ENCODE measurements at regions not wholly inside any gene's neighbourhood (a gene's known extent, or its start where the extent isn't known, plus 50 kb on each side); places are given as distances from the start of the nearest gene placed in this dataset.

DNA sequence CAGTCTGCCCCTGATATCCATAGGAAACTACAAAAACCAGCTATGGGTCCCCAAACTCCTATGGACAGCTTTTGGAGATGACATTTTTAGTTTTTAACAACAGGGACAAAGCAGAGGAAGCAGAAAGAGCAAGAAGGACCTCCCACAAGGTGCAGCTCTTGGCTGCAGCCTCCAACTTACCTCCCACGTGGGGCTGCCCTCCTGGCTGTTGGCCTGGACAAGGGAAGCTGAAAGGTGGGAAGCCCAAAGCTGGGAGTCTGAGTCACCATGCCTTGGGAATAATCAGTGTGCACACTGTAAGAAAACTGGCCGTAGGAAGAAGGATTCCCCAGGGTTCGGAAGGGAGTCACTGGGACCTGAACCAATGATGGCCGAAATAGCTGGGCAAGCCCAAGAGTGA lies 51.8 kb upstream of the PAX1 start:
- H3K79me2 ChIP-seq (replicated peaks; ENCODE audit: insufficient read depth): no peaks in the 10 kb centered on the region
- ATAC-seq (no peak), DNase-seq (ENCODE audit: low spot score) (no peak)
- H3F3A ChIP-seq (replicated peaks; ENCODE audit: low read depth): no peaks in the 10 kb centered on the region
- H4K20me1 ChIP-seq (replicated peaks; ENCODE audit: insufficient read depth): no peaks in the 10 kb centered on the region; the same call in 1 of the 2 replicates
- no peak overlapping the region for H3K4me3 ChIP-seq
- no peak overlapping the region for H2AFZ ChIP-seq
- Mint-ChIP-seq H3K4me1 (peaks cover 4% of the 10 kb centered on the region; the same call in 1 of the 3 replicates), H3K27ac (no peak overlapping the region), H3K36me3 (ENCODE audit: low read depth) (no peaks in the 10 kb centered on the region), H3K4me3 (no peak overlapping the region), H3K9me3 (no peaks in the 10 kb centered on the region), H3K27me3 (ENCODE audit: insufficient read depth, low read depth, poor library complexity) (no peaks in the 10 kb centered on the region)
- no peaks in the 10 kb centered on the region for H3K4me1 ChIP-seq (ENCODE audit: insufficient read depth)
- no peaks in the 10 kb centered on the region for H3K9me2 ChIP-seq (ENCODE audit: insufficient read depth)
- H3K27ac ChIP-seq (ENCODE audit: low read depth): no peak overlapping the region
- no peaks in the 10 kb centered on the region for H3K36me3 ChIP-seq (ENCODE audit: insufficient read depth)
- TF ChIP-seq, protein P1, sequence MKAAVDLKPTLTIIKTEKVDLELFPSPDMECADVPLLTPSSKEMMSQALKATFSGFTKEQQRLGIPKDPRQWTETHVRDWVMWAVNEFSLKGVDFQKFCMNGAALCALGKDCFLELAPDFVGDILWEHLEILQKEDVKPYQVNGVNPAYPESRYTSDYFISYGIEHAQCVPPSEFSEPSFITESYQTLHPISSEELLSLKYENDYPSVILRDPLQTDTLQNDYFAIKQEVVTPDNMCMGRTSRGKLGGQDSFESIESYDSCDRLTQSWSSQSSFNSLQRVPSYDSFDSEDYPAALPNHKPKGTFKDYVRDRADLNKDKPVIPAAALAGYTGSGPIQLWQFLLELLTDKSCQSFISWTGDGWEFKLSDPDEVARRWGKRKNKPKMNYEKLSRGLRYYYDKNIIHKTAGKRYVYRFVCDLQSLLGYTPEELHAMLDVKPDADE (IDR thresholded peaks at IDR 0.05): no peak
- TF ChIP-seq, protein P2, sequence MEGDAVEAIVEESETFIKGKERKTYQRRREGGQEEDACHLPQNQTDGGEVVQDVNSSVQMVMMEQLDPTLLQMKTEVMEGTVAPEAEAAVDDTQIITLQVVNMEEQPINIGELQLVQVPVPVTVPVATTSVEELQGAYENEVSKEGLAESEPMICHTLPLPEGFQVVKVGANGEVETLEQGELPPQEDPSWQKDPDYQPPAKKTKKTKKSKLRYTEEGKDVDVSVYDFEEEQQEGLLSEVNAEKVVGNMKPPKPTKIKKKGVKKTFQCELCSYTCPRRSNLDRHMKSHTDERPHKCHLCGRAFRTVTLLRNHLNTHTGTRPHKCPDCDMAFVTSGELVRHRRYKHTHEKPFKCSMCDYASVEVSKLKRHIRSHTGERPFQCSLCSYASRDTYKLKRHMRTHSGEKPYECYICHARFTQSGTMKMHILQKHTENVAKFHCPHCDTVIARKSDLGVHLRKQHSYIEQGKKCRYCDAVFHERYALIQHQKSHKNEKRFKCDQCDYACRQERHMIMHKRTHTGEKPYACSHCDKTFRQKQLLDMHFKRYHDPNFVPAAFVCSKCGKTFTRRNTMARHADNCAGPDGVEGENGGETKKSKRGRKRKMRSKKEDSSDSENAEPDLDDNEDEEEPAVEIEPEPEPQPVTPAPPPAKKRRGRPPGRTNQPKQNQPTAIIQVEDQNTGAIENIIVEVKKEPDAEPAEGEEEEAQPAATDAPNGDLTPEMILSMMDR (conservative IDR thresholded peaks at IDR 0.05; ENCODE audit: low read depth in 2 of 2): no peak
- TF ChIP-seq, protein P3, sequence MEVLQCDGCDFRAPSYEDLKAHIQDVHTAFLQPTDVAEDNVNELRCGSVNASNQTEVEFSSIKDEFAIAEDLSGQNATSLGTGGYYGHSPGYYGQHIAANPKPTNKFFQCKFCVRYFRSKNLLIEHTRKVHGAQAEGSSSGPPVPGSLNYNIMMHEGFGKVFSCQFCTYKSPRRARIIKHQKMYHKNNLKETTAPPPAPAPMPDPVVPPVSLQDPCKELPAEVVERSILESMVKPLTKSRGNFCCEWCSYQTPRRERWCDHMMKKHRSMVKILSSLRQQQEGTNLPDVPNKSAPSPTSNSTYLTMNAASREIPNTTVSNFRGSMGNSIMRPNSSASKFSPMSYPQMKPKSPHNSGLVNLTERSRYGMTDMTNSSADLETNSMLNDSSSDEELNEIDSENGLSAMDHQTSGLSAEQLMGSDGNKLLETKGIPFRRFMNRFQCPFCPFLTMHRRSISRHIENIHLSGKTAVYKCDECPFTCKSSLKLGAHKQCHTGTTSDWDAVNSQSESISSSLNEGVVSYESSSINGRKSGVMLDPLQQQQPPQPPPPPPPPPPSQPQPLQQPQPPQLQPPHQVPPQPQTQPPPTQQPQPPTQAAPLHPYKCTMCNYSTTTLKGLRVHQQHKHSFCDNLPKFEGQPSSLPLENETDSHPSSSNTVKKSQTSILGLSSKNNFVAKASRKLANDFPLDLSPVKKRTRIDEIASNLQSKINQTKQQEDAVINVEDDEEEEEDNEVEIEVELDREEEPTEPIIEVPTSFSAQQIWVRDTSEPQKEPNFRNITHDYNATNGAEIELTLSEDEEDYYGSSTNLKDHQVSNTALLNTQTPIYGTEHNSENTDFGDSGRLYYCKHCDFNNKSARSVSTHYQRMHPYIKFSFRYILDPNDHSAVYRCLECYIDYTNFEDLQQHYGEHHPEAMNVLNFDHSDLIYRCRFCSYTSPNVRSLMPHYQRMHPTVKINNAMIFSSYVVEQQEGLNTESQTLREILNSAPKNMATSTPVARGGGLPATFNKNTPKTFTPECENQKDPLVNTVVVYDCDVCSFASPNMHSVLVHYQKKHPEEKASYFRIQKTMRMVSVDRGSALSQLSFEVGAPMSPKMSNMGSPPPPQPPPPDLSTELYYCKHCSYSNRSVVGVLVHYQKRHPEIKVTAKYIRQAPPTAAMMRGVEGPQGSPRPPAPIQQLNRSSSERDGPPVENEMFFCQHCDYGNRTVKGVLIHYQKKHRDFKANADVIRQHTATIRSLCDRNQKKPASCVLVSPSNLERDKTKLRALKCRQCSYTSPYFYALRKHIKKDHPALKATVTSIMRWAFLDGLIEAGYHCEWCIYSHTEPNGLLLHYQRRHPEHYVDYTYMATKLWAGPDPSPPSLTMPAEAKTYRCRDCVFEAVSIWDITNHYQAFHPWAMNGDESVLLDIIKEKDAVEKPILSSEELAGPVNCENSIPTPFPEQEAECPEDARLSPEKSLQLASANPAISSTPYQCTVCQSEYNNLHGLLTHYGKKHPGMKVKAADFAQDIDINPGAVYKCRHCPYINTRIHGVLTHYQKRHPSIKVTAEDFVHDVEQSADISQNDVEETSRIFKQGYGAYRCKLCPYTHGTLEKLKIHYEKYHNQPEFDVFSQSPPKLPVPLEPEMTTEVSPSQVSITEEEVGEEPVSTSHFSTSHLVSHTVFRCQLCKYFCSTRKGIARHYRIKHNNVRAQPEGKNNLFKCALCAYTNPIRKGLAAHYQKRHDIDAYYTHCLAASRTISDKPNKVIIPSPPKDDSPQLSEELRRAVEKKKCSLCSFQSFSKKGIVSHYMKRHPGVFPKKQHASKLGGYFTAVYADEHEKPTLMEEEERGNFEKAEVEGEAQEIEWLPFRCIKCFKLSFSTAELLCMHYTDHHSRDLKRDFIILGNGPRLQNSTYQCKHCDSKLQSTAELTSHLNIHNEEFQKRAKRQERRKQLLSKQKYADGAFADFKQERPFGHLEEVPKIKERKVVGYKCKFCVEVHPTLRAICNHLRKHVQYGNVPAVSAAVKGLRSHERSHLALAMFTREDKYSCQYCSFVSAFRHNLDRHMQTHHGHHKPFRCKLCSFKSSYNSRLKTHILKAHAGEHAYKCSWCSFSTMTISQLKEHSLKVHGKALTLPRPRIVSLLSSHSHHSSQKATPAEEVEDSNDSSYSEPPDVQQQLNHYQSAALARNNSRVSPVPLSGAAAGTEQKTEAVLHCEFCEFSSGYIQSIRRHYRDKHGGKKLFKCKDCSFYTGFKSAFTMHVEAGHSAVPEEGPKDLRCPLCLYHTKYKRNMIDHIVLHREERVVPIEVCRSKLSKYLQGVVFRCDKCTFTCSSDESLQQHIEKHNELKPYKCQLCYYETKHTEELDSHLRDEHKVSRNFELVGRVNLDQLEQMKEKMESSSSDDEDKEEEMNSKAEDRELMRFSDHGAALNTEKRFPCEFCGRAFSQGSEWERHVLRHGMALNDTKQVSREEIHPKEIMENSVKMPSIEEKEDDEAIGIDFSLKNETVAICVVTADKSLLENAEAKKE (CRISPR knock-in tag; IDR thresholded peaks at IDR 0.05): no peak
- TF ChIP-seq EZH2 (IDR thresholded peaks at IDR 0.05; ENCODE audit: low read depth, unreplicated experiment) (no peak), NANOG (IDR thresholded peaks at IDR 0.05; ENCODE audit: borderline replicate concordance) (no peak), POLR2AphosphoS5 (IDR thresholded peaks at IDR 0.05; ENCODE audit: low read depth) (no peak)
- no peak overlapping the region for H3K4me2 ChIP-seq
- H3K27me3 ChIP-seq (ENCODE audit: insufficient read depth): no peaks in the 10 kb centered on the region
